GM21381 (cell line): ENCODE measurements at regions not wholly inside any gene's neighbourhood (a gene's known extent, or its start where the extent isn't known, plus 50 kb on each side); places are given as distances from the start of the nearest gene placed in this dataset.
"Not testable (repeated sequence)": the region's sequence is repeated elsewhere in the genome, so short reads cannot be mapped to it uniquely, and the experiment has no call there.

Source experiments
- ATAC-seq: cut with Tn5 transposase; IDR thresholded peaks from one replicate; pipeline ENCODE4 v1.9.1; 2021; ENCODE audit warnings: mild to moderate bottlenecking, moderate library complexity; ENCODE audit not compliant: unreplicated experiment

GRCh38 chr10:45117940-45118339, 117.2 kb downstream of the ZNF22 start:
- not testable (repeated sequence) for ATAC-seq

GRCh38 chr10:45118929-45119328, 118.2 kb downstream of the ZNF22 start:
- ATAC-seq: no peak

- not testable (repeated sequence) for ATAC-seq
Observed at GRCh38 chr10:45122180-45122860, 121.6 kb downstream of the ZNF22 start.

GRCh38 chr10:45135443-45136198, 134.9 kb downstream of the ZNF22 start:
- ATAC-seq: no peak

DNA sequence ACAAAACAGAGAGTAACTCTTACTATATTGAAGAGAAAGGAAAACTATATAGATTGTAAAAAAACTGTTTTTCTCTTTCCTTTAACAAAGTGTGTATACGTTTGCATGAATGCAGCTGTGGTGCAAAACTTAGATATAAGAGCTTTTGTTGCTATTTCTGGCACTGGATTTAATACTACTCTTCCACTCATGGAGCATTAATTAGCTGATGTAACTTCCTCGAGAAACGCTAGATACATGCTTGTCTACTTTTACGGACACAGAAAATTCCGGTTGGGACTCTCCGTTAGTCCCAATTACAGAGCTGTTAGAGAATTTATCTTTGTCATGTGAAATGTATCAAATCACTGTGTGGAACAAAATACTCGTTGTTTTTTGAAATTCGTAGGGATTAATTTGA, 135.5 kb downstream of the ZNF22 start:
- no peak for ATAC-seq

DNA sequence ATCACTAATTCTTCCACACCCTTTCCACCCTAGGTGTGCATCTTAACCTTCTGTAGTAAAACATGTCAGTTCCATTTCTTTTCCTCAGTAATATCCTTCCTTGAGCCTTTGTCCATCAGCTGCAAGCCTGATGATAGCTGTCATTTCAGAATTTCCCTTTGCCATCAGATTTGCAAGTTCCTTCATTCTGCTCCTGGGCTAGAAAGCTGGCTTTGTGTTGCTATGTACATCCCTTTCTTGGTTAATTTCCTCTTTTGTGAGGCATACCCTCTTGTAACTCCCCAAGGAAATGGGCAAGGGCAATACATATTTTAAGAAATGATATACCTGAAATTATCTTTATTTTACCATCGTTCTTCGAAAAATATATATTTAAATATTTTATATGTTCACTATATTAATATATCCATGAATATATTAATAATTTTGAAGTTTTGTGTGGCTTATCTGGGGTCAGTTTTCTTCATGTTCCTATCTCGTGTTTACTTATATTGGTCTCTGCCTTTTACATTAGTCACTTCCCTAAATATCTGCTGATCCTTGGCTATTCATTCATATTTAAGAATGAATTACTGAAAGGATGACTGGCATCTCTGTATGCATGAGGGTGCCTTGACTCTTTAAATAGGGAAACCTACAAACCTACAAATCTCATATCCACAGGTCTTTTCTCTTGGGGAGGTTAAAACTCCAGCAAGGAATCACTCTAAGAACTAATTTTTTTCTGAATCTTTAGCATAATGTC, 143.8 kb downstream of the ZNF22 start:
- ATAC-seq: no peak

DNA sequence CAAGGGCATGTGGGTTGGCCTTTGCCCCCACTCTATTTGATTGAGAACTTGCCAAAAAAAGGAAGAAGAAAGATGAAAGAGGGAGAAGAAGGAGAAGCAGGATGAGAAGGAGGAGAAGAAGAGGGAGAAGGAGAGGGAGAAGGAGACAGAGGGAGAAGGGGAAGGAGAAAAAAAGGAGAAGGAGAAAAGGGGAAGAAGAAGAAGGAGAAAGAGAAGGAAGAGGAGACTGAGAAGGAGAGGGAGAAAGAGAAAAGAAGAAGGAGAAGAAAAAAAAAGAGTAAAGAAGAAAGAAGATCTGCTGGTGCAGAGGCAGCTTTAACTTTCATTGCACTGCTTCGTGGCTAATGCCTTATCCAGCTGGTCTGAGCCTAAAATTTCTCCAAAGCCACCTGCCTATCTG, 144.4 kb downstream of the ZNF22 start:
- ATAC-seq: not testable (repeated sequence)

DNA sequence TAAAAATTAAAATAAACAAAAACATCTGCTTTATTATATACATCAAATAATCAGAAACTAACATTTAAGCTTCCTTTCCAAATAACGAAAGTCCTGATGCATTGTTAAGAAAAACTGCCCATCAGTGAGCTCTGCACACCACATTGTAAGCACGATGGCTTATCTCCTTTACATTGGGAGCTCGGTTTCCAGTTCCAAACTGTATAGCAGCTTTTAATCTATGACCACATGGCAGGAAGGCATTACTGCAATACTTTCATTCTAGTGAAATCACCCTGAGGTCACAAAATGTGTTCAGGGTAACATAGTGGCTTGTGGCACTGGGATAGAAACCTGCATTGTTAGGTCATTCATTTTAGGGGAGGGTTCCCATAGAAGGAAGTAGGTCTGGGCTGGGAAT, 146.3 kb downstream of the ZNF22 start:
- ATAC-seq: no peak

DNA sequence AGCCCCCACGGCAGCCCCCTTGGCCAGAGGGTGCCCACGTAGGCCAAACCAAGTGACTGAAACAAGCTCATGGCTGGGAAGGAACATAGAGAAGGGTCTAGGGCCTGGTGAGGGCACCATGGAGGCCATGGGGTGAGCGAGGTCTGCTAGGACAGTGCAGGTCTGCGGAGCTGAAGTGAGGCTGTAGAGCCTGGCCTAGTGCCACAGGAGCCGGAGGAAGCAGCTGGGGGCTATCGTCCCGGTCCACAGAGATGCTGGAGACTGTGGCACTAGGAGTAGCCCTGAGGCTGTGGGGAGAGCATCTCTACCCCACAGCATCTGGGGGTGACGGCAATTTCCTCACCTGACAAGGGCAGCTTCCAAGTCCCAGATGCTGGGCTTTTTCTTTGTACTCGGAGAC, 150.3 kb downstream of the ZNF22 start:
- ATAC-seq: no peak

- ATAC-seq: no peak
Observed at GRCh38 chr10:45151467-45152214, 150.9 kb downstream of the ZNF22 start.

DNA sequence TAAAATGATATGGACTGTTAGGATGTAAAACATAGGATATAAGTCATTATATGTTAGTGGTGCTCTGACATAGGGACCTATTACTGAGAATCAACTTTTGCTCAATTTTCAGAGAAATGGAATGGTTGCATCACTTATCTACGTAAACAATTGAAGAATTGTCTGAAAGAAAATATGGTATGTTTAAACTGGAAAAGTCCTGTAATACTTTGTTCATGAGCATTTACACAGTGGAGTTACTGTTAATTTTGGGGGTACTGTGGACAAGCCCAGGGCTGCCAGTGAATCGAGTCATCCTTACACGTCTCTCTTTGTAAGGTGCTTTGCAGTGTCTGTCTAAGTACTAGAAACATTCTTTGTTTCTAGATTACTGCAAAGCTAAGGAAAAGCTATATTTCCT, 152.0 kb downstream of the ZNF22 start:
- ATAC-seq: no peak

GRCh38 chr10:45154502-45154901, 153.8 kb downstream of the ZNF22 start:
- ATAC-seq: no peak

DNA sequence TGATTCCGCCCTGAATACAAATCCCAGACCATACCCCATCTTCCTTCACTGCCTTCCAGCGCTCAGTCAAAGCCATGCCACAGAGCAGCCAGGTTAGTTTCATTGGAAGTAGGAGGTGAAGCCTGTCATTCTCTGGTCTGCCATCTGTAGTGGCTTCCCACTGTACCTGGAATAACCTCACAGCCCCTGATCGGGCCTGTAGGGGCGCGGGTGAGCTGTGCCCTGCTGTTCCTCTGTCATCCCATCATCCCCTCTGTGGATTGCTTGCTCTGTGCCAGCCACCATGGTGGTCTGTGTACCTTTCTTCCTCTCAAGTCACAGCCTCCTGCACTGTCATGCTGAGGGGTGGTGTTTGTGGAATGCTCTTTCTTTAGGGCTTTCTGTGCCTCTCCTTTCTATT, 155.1 kb downstream of the ZNF22 start:
- no peak for ATAC-seq

DNA sequence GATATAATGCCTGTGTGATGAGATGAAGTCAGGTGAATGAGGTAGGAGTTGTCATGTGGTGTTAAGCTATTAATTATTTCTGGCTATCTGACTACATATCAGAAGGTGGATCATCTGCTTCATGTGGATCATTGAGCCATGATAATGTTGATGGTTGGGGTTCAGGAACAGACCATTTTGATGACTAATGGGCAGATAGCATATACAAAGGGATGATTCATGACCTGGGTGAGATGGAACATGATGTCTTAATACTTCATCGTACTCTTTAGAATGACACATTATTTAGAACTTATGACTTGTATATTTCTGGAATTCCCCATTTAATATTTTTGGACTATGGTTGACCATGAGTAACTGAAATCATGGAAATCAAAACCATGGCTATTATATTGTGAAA, 155.1 kb downstream of the OR13A1 start:
- no peak for ATAC-seq

DNA sequence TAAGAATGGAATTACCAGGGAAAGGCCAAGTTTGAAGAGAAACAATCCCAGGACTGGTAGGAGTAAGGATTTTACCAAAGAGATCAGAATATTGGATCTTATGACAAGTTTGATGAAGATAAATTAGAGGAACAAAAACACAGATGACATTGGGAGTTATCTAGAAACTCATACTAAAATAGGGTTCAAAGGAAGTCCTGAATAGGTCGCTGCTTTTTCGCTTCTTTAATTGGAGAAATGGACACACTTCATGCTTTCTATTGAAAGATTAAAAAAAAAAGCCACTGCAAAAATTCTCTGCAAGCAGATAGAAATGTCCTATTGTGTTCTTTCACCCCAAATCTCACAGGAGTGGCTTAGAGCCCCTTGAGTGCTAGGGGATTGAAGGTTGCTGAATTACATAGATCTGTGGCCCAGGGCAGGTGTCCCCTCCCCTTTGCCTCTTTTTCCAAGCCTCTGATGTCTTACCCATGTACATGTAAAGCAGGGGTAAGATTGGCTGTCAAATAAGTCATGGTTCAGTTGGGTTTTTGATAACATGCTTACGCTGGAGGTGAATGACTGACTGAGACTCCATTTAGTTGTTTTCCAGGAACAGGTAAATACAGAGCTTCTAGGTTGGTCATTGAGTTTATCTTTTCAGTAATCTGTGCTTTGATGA, 152.0 kb downstream of the OR13A1 start:
- no peak for ATAC-seq

DNA sequence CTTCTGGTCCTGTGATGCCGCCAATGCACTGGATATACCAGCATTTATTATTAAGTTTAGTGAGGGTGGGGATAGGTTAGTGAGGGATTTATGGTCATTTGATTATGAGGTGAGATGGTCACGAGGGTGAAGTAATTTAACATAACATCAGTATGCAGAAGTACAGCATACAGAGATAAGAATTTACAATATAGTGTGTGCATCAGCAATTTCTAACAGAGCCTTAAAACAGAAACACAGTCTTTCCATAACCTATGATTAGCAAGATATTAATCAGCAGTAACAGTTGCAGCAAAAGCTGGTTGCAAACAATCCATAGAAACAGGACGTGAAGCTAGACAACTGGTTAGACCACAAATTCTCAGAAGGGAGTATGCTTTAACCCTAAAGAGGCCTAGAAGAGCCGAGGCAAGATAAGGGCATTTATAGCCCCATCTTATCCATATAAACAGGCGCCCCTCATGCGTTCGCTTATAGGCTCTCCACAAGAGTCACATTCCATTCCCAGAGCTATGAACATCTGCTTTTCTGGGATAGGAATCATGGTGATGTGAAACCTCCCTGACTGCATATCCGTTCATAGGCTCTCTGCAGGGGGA, 139.8 kb downstream of the OR13A1 start:
- not testable (repeated sequence) for ATAC-seq

DNA sequence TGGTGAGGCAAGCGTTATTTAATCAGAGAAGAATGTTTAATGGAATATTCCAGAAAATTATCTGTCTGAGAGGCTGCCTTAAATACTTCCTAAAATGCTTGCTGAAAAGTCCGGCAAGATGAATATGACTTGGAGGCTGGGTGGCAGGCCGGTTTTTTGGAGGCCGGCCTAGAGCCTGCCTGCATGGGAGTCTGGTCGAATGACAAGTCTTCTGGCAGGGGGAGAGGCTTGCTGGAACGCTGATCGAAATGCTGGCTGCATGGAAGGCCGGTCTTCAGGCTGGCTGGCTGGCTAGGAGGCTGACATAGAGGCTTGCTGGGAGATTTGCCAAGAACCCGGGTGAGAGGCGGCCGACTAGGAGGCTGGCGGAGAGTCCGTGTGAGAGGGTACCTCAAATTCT, 135.7 kb downstream of the OR13A1 start:
- ATAC-seq: no peak

DNA sequence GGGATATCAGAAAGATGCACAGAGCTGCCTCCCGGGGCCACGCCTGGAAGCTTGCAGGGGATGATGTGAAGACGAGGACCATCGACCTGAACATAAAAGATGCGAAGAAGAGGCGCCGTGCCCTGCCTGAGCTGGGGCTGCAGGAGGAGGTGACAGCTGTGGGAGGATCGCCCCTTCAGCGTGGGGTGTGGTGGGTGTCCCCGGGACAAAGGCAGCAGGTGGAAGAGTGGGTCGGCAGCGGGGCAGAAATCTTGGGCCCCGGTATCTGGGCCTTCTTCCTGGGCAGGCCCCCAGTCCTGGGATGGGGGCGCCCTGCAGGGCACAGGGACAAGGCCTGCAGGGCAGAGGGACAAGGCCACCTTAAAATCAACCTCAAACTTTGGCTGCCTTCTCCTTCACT, 134.9 kb downstream of the OR13A1 start:
- ATAC-seq: no peak

DNA sequence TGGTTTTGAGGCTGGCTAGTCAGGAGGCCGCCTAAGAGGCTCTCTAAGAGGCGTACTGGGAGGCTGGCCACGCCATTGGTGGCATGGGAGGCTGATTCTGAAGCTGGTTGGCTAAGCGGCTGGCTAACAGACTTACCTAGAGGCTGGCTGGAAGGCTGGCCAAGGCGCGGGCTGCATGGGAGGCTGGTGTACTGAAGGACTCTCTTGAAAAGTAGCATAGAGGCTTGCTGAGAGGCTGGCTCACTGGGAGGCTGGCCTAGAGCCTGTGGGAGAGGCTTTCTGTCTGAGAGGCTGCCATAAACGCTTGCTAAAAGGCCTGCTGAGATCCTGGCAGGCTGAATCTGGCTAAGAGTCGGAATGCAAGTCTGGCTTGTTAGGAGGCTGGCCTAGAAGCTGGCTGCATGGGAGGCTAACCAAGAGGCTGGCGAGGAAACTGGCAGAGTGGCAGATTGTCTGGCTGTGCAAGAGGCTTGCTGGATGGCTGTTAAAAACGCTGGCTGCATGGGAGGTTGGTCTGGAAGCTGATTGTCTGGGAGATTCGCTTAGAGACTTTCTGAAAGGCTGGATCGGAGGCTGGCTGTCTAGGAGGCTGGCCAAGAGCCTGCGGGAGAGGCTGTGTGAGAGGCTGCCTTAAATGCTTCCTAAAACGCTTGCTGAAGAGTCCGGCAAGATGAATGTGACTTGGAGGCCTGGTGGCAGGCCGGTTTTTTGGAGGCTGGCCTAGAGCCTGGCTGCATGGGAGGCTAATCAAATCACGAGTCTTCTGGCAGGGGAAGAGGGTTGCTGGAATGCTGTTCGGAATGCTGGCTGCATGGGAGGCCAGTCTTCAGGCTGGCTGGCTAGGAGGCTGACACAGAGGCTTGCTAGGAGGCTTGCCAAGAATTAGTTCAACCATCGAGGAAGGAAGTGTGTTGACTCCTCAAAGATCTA, 134.2 kb downstream of the OR13A1 start:
- ATAC-seq: no peak
